Hepatocyte (in vitro differentiated cells): ENCODE measurements at regions not wholly inside any gene's neighbourhood (a gene's known extent, or its start where the extent isn't known, plus 50 kb on each side); places are given as distances from the start of the nearest gene placed in this dataset.

Source experiments
- CTCF ChIP-seq: fragments of 200-600 bp; sonication (generic); IDR thresholded peaks from 2 replicates; pipeline ENCODE4 v1.5.1; 2016; ENCODE audit warnings: antibody characterized with exemption, mild to moderate bottlenecking; ENCODE audit not compliant: poor library complexity
- EZH2 ChIP-seq: fragments of 200-600 bp; sonication (generic); IDR thresholded peaks from 2 replicates; pipeline ENCODE4 v1.6.1; 2016; ENCODE audit warnings: antibody characterized with exemption, mild to moderate bottlenecking, borderline replicate concordance
- EZH2phosphoT487 ChIP-seq: fragments of 200-600 bp; sonication (generic); IDR thresholded peaks from one replicate; pipeline ENCODE4 v1.6.1; 2018; ENCODE audit warnings: antibody characterized with exemption, mild to moderate bottlenecking, low read depth, moderate library complexity; ENCODE audit not compliant: unreplicated experiment, severe bottlenecking

- no peak for TF ChIP-seq CTCF
- TF ChIP-seq EZH2phosphoT487: no peak
- TF ChIP-seq EZH2: no peak
These were observed 810.9 kb upstream of the ACO1 start for GRCh38 chr9:31573561-31573960.
